ENCODE measurements at regions not wholly inside any gene's neighbourhood (a gene's known extent, or its start where the extent isn't known, plus 50 kb on each side); places are given as distances from the start of the nearest gene placed in this dataset.

GRCh38 chr4:137421796-137422195 is 110.5 kb downstream of the PCDH18 start:
- no peaks in the 10 kb centered on the region for H3K9me2 ChIP-seq (ENCODE audit: insufficient read depth)
- H3K4me2 ChIP-seq, result no peak overlapping the region
- no peaks in the 10 kb centered on the region for H3K79me2 ChIP-seq (ENCODE audit: low read depth)
- no peak for TF ChIP-seq EZH2 (IDR thresholded peaks at IDR 0.05; ENCODE audit: low read depth)
- TF ChIP-seq, protein P1, sequence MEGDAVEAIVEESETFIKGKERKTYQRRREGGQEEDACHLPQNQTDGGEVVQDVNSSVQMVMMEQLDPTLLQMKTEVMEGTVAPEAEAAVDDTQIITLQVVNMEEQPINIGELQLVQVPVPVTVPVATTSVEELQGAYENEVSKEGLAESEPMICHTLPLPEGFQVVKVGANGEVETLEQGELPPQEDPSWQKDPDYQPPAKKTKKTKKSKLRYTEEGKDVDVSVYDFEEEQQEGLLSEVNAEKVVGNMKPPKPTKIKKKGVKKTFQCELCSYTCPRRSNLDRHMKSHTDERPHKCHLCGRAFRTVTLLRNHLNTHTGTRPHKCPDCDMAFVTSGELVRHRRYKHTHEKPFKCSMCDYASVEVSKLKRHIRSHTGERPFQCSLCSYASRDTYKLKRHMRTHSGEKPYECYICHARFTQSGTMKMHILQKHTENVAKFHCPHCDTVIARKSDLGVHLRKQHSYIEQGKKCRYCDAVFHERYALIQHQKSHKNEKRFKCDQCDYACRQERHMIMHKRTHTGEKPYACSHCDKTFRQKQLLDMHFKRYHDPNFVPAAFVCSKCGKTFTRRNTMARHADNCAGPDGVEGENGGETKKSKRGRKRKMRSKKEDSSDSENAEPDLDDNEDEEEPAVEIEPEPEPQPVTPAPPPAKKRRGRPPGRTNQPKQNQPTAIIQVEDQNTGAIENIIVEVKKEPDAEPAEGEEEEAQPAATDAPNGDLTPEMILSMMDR (conservative IDR thresholded peaks at IDR 0.05), result no peak
- H3K36me3 ChIP-seq (ENCODE audit: low read depth), result no peaks in the 10 kb centered on the region
- no peaks in the 10 kb centered on the region for H4K20me1 ChIP-seq (ENCODE audit: insufficient read depth)
- H3K4me1 ChIP-seq (replicated peaks; ENCODE audit: insufficient read depth), result no peaks in the 10 kb centered on the region
- H3K9me3 ChIP-seq (ENCODE audit: insufficient read depth, low read depth), result no peaks in the 10 kb centered on the region
- no peak overlapping the region for H2AFZ ChIP-seq
- ChIA-PET POLR2A (ENCODE audit: unreplicated experiment) (no interaction called here), CTCF (no interaction called here)
- H3K27me3 ChIP-seq (ENCODE audit: insufficient read depth, low read depth), result no peaks in the 10 kb centered on the region
- DNase-seq, result no peak
- H3K4me3 ChIP-seq, result no peak overlapping the region
- intact Hi-C loops (cut with micrococcal nuclease; ENCODE audit: unreplicated experiment), result no loop called here
- H3F3A ChIP-seq (ENCODE audit: insufficient read depth, low read depth), result no peaks in the 10 kb centered on the region
- H3K27ac ChIP-seq, result no peak overlapping the region
- BruUV-seq (replicated peaks), result no TSS peak

DNA sequence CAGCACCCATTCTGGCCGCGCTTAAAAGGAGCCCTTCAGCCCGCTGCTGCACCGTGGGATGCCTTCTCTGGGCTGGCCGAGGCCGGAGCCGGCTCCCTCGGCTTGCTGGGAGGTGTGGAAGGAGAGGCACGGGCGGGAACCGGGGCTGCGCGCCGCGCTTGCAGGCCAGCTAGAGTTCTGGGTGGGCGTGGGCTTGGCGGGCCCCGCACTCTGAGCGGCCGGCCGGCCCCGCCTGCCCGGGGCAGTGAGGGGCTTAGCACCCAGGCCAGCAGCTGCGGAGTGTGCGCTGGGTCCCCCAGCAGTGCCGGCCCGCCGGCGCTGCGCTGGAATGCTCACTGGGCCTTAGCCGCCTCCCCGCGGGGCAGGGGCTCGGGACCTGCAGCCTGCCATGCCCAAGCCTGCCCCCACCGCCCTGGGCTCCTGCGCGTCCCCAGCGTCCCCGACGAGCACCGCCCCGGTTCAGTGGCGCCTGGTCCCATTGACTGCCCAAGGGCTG is 111.3 kb downstream of the PCDH18 start:
- Histone ChIP-seq H2AFZ (no peak overlapping the region), H3F3A (ENCODE audit: insufficient read depth, low read depth) (no peaks in the 10 kb centered on the region)
- BruUV-seq (replicated peaks), result no TSS peak

GRCh38 chr4:137417676-137418075 is 114.6 kb downstream of the PCDH18 start:
- Histone ChIP-seq H3K9me2 (ENCODE audit: insufficient read depth) (no peaks in the 10 kb centered on the region), H3K4me2 (no peak overlapping the region), H3F3A (ENCODE audit: insufficient read depth, low read depth) (no peaks in the 10 kb centered on the region), H3K9me3 (ENCODE audit: insufficient read depth, low read depth) (no peaks in the 10 kb centered on the region), H3K27me3 (ENCODE audit: insufficient read depth, low read depth) (no peaks in the 10 kb centered on the region), H3K4me1 (replicated peaks; ENCODE audit: insufficient read depth) (no peaks in the 10 kb centered on the region), H4K20me1 (ENCODE audit: insufficient read depth) (no peaks in the 10 kb centered on the region), H2AFZ (no peak overlapping the region), H3K4me3 (no peak overlapping the region), H3K27ac (no peak overlapping the region), H3K79me2 (ENCODE audit: low read depth) (no peaks in the 10 kb centered on the region), H3K36me3 (ENCODE audit: low read depth) (no peaks in the 10 kb centered on the region)
- DNase-seq, result no peak
- CTCF ChIA-PET, result no interaction called here
- TF ChIP-seq, protein P1 (conservative IDR thresholded peaks at IDR 0.05), result no peak
- TF ChIP-seq EZH2 (IDR thresholded peaks at IDR 0.05; ENCODE audit: low read depth), result no peak
- intact Hi-C loops (cut with micrococcal nuclease; ENCODE audit: unreplicated experiment), result no loop called here
- POLR2A ChIA-PET (ENCODE audit: unreplicated experiment), result no interaction called here
- no TSS peak for BruUV-seq (replicated peaks)

More for the DNA sequence above, 111.3 kb downstream of the PCDH18 start:
- Histone ChIP-seq H3K27ac (no peak overlapping the region), H3K4me2 (no peak overlapping the region), H4K20me1 (ENCODE audit: insufficient read depth) (no peaks in the 10 kb centered on the region), H3K9me3 (ENCODE audit: insufficient read depth, low read depth) (no peaks in the 10 kb centered on the region), H3K9me2 (ENCODE audit: insufficient read depth) (no peaks in the 10 kb centered on the region), H3K4me1 (replicated peaks; ENCODE audit: insufficient read depth) (no peaks in the 10 kb centered on the region), H3K36me3 (ENCODE audit: low read depth) (no peaks in the 10 kb centered on the region), H3K27me3 (ENCODE audit: insufficient read depth, low read depth) (no peaks in the 10 kb centered on the region), H3K4me3 (no peak overlapping the region), H3K79me2 (ENCODE audit: low read depth) (no peaks in the 10 kb centered on the region)
- TF ChIP-seq EZH2 (IDR thresholded peaks at IDR 0.05; ENCODE audit: low read depth), result no peak
- TF ChIP-seq, protein P1 (conservative IDR thresholded peaks at IDR 0.05), result no peak
- CTCF ChIA-PET, result no interaction called here
- intact Hi-C loops (cut with micrococcal nuclease; ENCODE audit: unreplicated experiment), result no loop called here
- POLR2A ChIA-PET (ENCODE audit: unreplicated experiment), result no interaction called here
- DNase-seq, result no peak

Data from PC-9 (cell line).